Adrenal gland (tissue), 5 donors: ENCODE measurements at regions not wholly inside any gene's neighbourhood (a gene's known extent, or its start where the extent isn't known, plus 50 kb on each side); places are given as distances from the start of the nearest gene placed in this dataset.

Source experiments
- CTCF ChIP-seq, 6 experiments: fragments of 450-650 bp in 4 of 6; fragments of 200-600 bp in 2 of 6; sonication (generic) in 1 of 6; IDR thresholded peaks; 1 replicate in 5 of 6; 2 replicates in 1 of 6; pipeline versions ENCODE4 v1.5.1 to v1.8.0; 2016 to 2021; ENCODE audit warnings: antibody characterized with exemption in 6 of 6, mild to moderate bottlenecking in 2 of 6, moderate library complexity in 1 of 6
- POLR2A ChIP-seq, 2 donors: fragments of 450-650 bp; IDR thresholded peaks; one replicate each; pipeline ENCODE4 v1.6.1; 2017; ENCODE audit warnings: antibody characterized with exemption in 2 of 2, mild to moderate bottlenecking in 2 of 2, moderate library complexity in 1 of 2
- donor health status: DM: no; HTN: no; CAD: no.

- no peak for TF ChIP-seq POLR2A (IDR thresholded peaks at IDR 0.05)
- no peak for TF ChIP-seq CTCF (IDR thresholded peaks at IDR 0.05)
Measured at GRCh38 chr3:144470666-144471065, 499.0 kb downstream of the DIPK2A start.
